GM19099 (cell line): ENCODE measurements at regions not wholly inside any gene's neighbourhood (a gene's known extent, or its start where the extent isn't known, plus 50 kb on each side); places are given as distances from the start of the nearest gene placed in this dataset.

Experiments
- POLR2A ChIP-seq: IDR thresholded peaks from 3 replicates; pipeline ENCODE4 v1.6.1; 2011; ENCODE audit warnings: low read depth; ENCODE audit not compliant: insufficient read length; ENCODE audit errors: extremely low read depth

GRCh38 chr2:60214626-60214875, 338.9 kb downstream of the BCL11A start:
- no peak for TF ChIP-seq POLR2A

GRCh38 chr2:60213865-60214625, 339.4 kb downstream of the BCL11A start:
- TF ChIP-seq POLR2A: no peak

GRCh38 chr2:60212181-60212945, 341.1 kb downstream of the BCL11A start:
- TF ChIP-seq POLR2A: no peak

GRCh38 chr2:60175290-60175689, 378.2 kb downstream of the BCL11A start:
- TF ChIP-seq POLR2A: no peak

- no peak for TF ChIP-seq POLR2A
Observed at GRCh38 chr2:60174146-60174545, 379.3 kb downstream of the BCL11A start.

- TF ChIP-seq POLR2A: no peak
Observed at GRCh38 chr2:60172801-60173200, 380.7 kb downstream of the BCL11A start.

- TF ChIP-seq POLR2A: no peak
Observed at GRCh38 chr2:60170272-60170671, 383.2 kb downstream of the BCL11A start.

- no peak for TF ChIP-seq POLR2A
Observed at GRCh38 chr2:60168247-60168646, 385.2 kb downstream of the BCL11A start.

- no peak for TF ChIP-seq POLR2A
Observed at GRCh38 chr2:60167089-60167488, 386.4 kb downstream of the BCL11A start.

- no peak for TF ChIP-seq POLR2A
Observed at GRCh38 chr2:60163691-60164090, 389.8 kb downstream of the BCL11A start.

- TF ChIP-seq POLR2A: no peak
Observed at GRCh38 chr2:60159519-60159918, 393.9 kb downstream of the BCL11A start.

- TF ChIP-seq POLR2A: no peak
Observed at GRCh38 chr2:60158262-60158661, 395.2 kb downstream of the BCL11A start.

- no peak for TF ChIP-seq POLR2A
Observed at GRCh38 chr2:60157283-60157682, 396.2 kb downstream of the BCL11A start.

GRCh38 chr2:60154142-60154541, 399.3 kb downstream of the BCL11A start:
- TF ChIP-seq POLR2A: no peak

- TF ChIP-seq POLR2A: no peak
Observed at GRCh38 chr2:60152226-60152833, 401.1 kb downstream of the BCL11A start.

GRCh38 chr2:60149176-60149575, 404.3 kb downstream of the BCL11A start:
- no peak for TF ChIP-seq POLR2A
